Prostate gland (tissue), 2 donors: ENCODE measurements at regions not wholly inside any gene's neighbourhood (a gene's known extent, or its start where the extent isn't known, plus 50 kb on each side); places are given as distances from the start of the nearest gene placed in this dataset.

Experiments used
- DNase-seq: peaks from one replicate; pipeline ENCODE4 v3.0.0-alpha.2; 2019; ENCODE audit warnings: low spot score
- H3K27ac ChIP-seq, 2 donors: fragments of 200-600 bp; sonication (generic); 2 replicates each; pipeline ENCODE4 v1.5.1; 2017 to 2019
- H3K27me3 ChIP-seq: fragments of 200-600 bp; sonication (generic); replicated peaks from 2 replicates; pipeline ENCODE4 v1.5.1; 2019; ENCODE audit not compliant: insufficient read depth
- H3K36me3 ChIP-seq, 2 donors: fragments of 200-600 bp; sonication (generic); 1 replicate in 1 of 2; 2 replicates in 1 of 2; pipeline versions ENCODE4 v1.5.1 to v1.8.1; 2017 to 2019
- H3K4me1 ChIP-seq: fragments of 200-600 bp; sonication (generic); replicated peaks from 2 replicates; pipeline ENCODE4 v1.5.1; 2019
- H3K4me3 ChIP-seq, 2 donors: fragments of 200-600 bp; sonication (generic); 2 replicates each; pipeline ENCODE4 v1.5.1; 2017 to 2019
- H3K9me3 ChIP-seq: fragments of 200-600 bp; sonication (generic); 2 replicates; pipeline ENCODE4 v1.5.1; 2017
- POLR2A ChIP-seq: fragments of 450-650 bp; IDR thresholded peaks from one replicate; pipeline ENCODE4 v1.6.1; 2016; ENCODE audit warnings: antibody characterized with exemption, mild to moderate bottlenecking
- POLR2AphosphoS5 ChIP-seq: sonication (generic); formaldehyde crosslinking; IDR thresholded peaks from one replicate; pipeline ENCODE4 v1.6.1; 2017; ENCODE audit warnings: antibody characterized with exemption
- WGBS: methylation state at CpG from one replicate; pipeline ENCODE4 v1.1.5; 2018; 5-methylcytosine and 5-hydroxymethylcytosine counted together
- intact Hi-C: fragments of 100-400 bp; cut with DNase I; formaldehyde crosslinking; loops from one replicate; pipeline ENCODE4 v1.14.2; 2022
- TF ChIP-seq, protein P1 (sequence below), 4 experiments: fragments of 200-600 bp in 2 of 4; fragments of 450-650 bp in 2 of 4; sonication (generic) in 2 of 4; IDR thresholded peaks; 1 replicate in 3 of 4; 2 replicates in 1 of 4; pipeline ENCODE4 v1.5.1; 2016 to 2019; ENCODE audit warnings: antibody characterized with exemption in 4 of 4, mild to moderate bottlenecking in 2 of 4, moderate library complexity in 2 of 4

DNA sequence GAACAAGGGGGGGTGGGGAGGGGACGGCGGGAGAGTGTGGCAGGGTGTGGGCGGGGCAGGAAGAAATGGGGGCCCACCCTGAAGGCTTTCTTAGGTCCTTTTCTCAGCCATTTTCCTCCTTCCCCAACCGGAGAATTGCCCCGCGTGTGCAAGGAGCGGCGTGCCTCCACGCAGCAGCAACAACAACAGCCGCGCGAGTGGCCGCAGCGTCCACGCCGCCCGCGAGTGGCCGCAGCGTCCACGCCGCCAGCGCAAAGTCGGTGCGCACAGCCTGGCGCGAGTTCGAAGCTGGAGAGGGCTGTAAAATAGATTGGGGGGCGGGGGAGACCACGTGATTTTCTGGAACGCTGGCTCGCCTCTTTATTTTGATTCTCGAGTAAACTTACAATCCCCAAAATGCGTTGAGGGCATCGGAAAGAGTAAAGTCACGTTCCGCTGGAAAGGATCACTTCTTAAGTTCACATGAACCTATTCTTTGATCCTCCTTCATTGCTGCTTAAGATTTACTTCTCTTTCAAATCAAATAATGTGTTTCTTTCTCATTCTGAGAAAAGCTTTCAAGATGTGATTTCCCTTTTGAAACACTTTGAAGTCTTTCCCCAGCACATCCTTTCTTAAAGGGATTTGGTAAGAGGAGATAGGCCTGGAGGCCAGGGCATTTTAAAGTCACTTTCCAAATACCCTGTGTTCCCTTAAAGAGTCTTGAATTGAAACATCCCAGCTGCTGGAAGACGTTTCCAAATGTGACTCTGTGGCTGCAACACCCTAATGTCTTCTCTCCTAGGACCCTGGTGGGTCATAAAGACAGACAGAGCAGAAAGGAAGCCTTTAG is 66.7 kb upstream of the ZNF217 start:
- H3K4me3 ChIP-seq: peak overlapping the region; percentile 21 to 22
- 6% methylated on average over 38 of the region's 38 CpGs for WGBS
- intact Hi-C loops: loop anchor here (2.0 kb wide), 1 partner anchor 67 kb away; the partner anchor contains the start of gene ZNF217
- TF ChIP-seq, protein P1, sequence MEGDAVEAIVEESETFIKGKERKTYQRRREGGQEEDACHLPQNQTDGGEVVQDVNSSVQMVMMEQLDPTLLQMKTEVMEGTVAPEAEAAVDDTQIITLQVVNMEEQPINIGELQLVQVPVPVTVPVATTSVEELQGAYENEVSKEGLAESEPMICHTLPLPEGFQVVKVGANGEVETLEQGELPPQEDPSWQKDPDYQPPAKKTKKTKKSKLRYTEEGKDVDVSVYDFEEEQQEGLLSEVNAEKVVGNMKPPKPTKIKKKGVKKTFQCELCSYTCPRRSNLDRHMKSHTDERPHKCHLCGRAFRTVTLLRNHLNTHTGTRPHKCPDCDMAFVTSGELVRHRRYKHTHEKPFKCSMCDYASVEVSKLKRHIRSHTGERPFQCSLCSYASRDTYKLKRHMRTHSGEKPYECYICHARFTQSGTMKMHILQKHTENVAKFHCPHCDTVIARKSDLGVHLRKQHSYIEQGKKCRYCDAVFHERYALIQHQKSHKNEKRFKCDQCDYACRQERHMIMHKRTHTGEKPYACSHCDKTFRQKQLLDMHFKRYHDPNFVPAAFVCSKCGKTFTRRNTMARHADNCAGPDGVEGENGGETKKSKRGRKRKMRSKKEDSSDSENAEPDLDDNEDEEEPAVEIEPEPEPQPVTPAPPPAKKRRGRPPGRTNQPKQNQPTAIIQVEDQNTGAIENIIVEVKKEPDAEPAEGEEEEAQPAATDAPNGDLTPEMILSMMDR (IDR thresholded peaks at IDR 0.05): no peak
- TF ChIP-seq POLR2A (no peak), POLR2AphosphoS5 (no peak)
- peak overlapping the region; percentile 52 to 54 for H3K27ac ChIP-seq
- no peaks in the 10 kb centered on the region for H3K9me3 ChIP-seq
- no peaks in the 10 kb centered on the region for H3K27me3 ChIP-seq
- H3K4me1 ChIP-seq: peaks cover 4% of the 10 kb centered on the region
- no peak for DNase-seq
- H3K36me3 ChIP-seq: no peaks in the 10 kb centered on the region

DNA sequence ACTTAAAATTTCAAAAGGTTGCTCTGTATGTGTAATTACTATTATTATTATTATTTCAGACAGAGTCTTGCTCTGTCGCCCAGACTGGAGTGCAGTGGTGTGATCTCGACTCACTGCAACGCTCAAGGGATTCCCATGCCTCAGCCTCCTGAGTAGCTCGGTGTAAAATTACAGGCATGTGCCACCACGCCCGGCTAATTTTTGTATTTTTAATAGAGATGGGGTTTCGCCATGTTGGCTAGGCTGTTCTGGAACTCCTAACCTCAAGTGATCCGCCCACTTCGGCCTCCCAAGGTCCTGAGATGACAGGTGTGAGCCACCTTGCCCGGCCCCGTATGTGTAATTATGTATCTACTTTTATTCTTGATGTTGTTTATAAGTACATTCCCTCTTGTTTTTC is 65.3 kb upstream of the ZNF217 start:
- TF ChIP-seq POLR2A (no peak), POLR2AphosphoS5 (no peak)
- TF ChIP-seq, protein P1 (IDR thresholded peaks at IDR 0.05): no peak
- H3K4me1 ChIP-seq: peaks cover 4% of the 10 kb centered on the region
- H3K36me3 ChIP-seq: no peaks in the 10 kb centered on the region
- no peak overlapping the region for H3K27ac ChIP-seq
- no peaks in the 10 kb centered on the region for H3K27me3 ChIP-seq
- no peaks in the 10 kb centered on the region for H3K9me3 ChIP-seq
- no peak overlapping the region for H3K4me3 ChIP-seq
- intact Hi-C loops: loop anchor here (5.0 kb wide), 1 partner anchor 37 kb away; no protein-coding TSS in a partner anchor
- WGBS: 90% methylated on average over 11 of the region's 11 CpGs
- no peak for DNase-seq

GRCh38 chr20:53658322-53658721 is 64.7 kb upstream of the ZNF217 start:
- no peak for DNase-seq
- no peak overlapping the region for H3K27ac ChIP-seq
- TF ChIP-seq POLR2AphosphoS5 (no peak), POLR2A (no peak)
- TF ChIP-seq, protein P1 (IDR thresholded peaks at IDR 0.05): no peak
- no peaks in the 10 kb centered on the region for H3K27me3 ChIP-seq
- WGBS: 81% methylated on average over 5 of the region's 5 CpGs
- H3K9me3 ChIP-seq: no peaks in the 10 kb centered on the region
- intact Hi-C loops: loop anchor here (5.0 kb wide), 1 partner anchor 36 kb away; no protein-coding TSS in a partner anchor
- H3K4me3 ChIP-seq: no peak overlapping the region
- H3K4me1 ChIP-seq: peaks cover 4% of the 10 kb centered on the region
- H3K36me3 ChIP-seq: no peaks in the 10 kb centered on the region

GRCh38 chr20:53657732-53658131 is 64.1 kb upstream of the ZNF217 start:
- DNase-seq: no peak
- intact Hi-C loops: loop anchor here (5.0 kb wide), 1 partner anchor 35 kb away; no protein-coding TSS in a partner anchor
- H3K27me3 ChIP-seq: no peaks in the 10 kb centered on the region
- no peaks in the 10 kb centered on the region for H3K36me3 ChIP-seq
- H3K4me1 ChIP-seq: peaks cover 4% of the 10 kb centered on the region
- H3K4me3 ChIP-seq: no peak overlapping the region
- H3K27ac ChIP-seq: peak overlapping the region; percentile 12 to 25
- 56% methylated on average over 1 of the region's 1 CpG for WGBS
- TF ChIP-seq, protein P1 (IDR thresholded peaks at IDR 0.05): no peak
- no peak for TF ChIP-seq POLR2AphosphoS5
- TF ChIP-seq POLR2A: no peak
- H3K9me3 ChIP-seq: no peaks in the 10 kb centered on the region
